HG03135 (cell line): ENCODE measurements at regions not wholly inside any gene's neighbourhood (a gene's known extent, or its start where the extent isn't known, plus 50 kb on each side); places are given as distances from the start of the nearest gene placed in this dataset.
"Not testable (repeated sequence)": the region's sequence is repeated elsewhere in the genome, so short reads cannot be mapped to it uniquely, and the experiment has no call there.

Experiments used
- ATAC-seq: cut with Tn5 transposase; IDR thresholded peaks from one replicate; pipeline ENCODE4 v1.9.1; 2021; ENCODE audit warnings: mild to moderate bottlenecking, moderate library complexity; ENCODE audit not compliant: unreplicated experiment

GRCh38 chrX:43188296-43188695 is 410.3 kb upstream of the PPP1R2C start:
- ATAC-seq: no peak

GRCh38 chrX:43211570-43211969 is 433.6 kb upstream of the PPP1R2C start:
- no peak for ATAC-seq

- ATAC-seq: no peak
These were observed 437.9 kb upstream of the MAOA start for GRCh38 chrX:43218198-43218597.

DNA sequence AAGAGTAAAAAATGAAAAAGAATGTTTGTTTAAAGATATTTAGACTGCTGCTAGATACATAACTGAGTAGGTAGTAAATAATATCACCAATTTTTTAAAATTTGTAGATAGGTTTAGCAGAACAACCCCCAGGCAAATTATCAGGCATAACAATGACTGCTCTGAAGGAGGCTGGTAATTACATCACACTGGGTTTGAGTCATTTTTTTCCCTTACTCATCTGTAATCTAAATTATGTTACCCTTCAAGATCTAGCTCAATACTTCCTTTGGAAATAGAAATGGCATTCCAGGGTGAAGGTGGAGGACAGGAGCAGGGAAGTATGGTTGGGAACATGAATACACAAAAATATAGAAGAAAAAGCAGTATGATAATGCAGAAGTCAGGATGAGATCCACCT is 431.6 kb upstream of the MAOA start:
- ATAC-seq: no peak

DNA sequence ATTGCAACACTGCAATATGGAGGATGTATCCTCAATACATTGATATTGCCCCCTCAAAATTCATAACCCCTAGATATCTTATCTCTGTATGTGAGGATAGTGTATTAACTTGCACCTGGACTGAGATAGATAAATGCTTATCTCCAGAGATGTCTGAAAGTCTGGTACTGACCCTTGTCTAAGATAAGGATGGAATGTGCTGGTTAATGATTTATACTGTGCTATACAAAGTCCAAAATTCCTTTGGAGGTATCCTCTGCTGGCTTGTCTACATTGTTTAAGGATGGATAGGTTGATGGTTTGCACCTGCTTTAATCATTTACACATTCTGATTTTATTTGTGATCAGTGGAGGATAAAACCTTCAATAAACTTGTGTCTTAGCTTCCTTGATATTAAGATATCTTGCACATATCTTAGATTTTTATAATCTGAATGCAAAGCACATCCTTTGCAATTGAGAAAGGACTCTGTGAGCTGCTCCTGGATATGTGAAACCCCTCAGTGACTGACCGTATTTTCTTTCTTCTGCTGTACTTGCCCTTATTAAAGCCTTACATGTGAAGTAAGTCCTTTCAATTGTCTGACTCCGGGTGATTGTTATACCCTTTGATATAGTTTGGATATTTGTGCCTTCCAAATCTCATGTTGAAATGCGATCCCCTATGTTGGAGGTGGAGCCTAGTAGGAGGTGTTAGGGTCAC is 430.3 kb upstream of the MAOA start:
- no peak for ATAC-seq

DNA sequence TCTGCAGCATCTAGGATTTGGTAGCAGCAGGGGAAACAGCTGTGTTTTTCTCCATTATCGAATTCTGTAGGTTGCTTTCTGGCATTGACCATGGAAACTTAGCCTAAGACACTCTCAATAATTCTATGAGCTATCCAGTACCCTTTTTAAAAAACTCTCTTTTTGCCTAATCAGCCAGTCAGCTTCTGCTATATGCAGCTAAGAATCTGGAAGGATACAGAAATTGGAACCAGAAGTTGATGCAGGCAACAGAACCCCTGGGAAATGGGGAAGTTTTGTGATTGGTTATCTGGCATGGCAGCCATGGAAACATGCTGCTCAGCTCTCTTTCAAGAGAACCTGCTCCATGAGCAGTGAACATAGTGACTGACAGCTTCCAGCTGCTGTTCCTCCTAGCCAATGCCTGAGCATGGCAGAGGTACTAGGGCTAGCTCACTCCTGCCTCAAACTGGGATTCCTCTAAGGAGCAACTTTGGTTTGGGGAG is 417.6 kb upstream of the MAOA start:
- no peak for ATAC-seq

- no peak for ATAC-seq
These were observed 416.7 kb upstream of the MAOA start for GRCh38 chrX:43239356-43239755.

GRCh38 chrX:43255596-43255995 is 400.5 kb upstream of the MAOA start:
- ATAC-seq: no peak

DNA sequence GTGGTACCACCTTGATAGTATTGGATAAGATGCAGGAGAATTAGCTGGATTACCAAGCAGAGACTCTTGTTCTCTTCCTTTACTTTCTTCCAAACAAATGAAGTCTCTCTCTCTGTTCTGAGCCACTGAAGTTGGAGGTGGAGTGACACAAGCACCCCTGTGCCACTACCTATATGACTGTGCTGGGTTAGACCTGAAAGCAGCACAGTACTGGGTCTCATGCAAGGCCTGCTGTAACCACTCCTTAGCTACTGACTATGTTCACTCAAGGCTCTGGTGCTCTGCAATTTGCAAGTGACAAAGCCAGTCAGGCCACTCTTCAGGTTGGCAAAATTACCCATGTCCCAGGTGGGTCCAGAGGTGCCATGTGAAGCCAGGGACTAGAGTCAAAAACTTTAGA is 389.6 kb upstream of the MAOA start:
- ATAC-seq: no peak

DNA sequence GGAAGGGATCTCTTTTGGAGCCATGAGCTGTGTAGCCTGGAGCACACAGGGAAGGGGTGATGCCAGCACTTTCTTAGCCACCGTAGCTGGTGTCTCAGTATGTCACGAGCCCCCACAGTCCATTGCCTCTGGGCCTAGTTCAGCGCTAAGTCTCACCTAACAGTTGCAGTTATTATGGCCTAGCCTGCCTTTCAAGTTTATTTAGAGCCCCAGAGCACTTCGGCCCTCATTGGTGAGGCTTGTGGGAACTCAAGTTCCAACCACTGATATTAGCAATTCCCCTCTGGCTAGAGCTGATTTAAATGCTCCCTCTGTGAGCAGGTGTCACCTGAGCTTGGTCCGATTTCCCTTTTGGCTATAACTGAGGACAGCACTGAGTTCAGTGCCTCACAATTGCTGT is 388.4 kb upstream of the MAOA start:
- ATAC-seq: no peak

- ATAC-seq: no peak
These were observed 386.9 kb upstream of the MAOA start for GRCh38 chrX:43269201-43269600.

DNA sequence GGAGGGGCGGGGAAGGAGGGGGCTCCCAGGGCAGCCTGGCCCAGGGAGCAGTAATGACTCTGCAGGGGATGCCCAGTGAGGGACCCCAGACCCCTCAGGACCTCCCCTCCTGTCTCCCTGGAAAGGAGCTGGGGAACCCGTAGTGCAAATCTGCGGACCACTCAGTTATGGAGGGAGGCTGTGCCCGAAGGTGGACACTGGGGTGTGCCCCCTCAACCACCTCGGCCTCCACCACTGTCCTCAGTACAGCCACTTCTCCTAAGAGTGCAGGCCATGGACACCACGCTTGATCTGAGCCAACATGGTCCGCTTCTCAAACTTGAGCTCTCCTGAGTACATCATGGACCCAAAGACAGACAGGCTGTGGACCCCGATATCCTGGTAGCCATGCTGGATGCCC is 378.2 kb upstream of the MAOA start:
- no peak for ATAC-seq

DNA sequence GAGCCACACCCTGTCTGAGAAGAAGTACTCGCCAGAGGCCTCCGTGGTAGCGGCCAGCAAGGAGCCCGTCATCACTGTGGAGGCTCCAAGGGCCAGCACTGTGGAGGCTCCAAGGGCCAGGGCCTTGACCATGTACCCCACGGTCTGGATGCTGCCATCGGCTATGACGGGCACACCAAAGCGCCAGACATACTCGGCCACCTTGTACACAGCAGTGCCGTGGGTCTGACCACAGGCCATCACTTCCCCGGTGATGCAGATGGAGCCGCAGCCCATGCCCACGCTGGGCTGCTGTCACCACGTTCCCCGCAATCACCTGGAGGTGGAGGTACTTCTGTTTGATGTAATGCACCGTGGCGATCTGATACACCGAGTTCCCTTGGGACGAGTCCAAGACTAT is 377.7 kb upstream of the MAOA start:
- no peak for ATAC-seq

DNA sequence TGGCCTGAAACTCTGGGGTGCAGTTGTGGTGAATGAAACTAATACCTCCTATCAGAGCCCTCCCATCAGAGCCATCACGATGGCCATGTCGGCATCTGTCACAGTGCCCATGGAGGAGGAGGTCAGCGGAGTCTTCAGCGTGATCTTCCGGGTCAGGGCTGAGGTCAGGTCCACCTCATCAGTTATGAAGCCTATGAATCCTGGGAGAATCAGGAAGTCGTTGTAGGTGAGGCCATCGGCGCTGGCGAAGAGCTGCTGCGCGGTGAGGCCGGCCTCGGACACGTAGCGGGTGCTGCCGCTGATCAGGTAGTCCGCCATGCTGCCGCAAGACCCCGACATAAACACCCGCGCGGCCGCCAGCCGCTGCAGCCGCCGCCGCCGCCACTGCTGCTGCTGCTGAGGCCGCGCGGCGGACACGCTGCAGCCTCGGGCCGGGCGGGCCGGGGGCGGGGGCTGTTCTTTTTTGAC is 376.7 kb upstream of the MAOA start:
- no peak for ATAC-seq

- no peak for ATAC-seq
These were observed 372.9 kb upstream of the MAOA start for GRCh38 chrX:43283187-43283586.

DNA sequence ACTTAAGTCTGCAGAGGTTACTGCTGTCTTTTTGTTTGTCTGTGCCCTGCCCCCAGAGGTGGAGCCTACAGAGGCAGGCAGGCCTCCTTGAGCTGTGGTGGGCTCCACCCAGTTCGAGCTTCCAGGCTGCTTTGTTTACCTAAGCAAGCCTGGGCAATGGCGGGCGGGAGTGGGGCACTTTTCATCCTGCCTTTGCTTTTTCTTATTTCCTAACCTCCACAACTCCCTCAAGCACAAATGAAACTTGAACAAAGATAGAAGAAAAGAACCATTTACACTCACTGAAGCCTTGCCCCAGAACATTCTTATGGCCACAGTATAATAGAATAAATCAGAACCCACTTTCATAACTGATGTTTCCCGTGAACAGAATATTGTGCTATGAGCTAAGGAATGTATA is 344.5 kb upstream of the MAOA start:
- ATAC-seq: not testable (repeated sequence)

GRCh38 chrX:43313035-43313434 is 343.1 kb upstream of the MAOA start:
- no peak for ATAC-seq

GRCh38 chrX:43314525-43314924 is 341.6 kb upstream of the MAOA start:
- ATAC-seq: no peak

- ATAC-seq: no peak
These were observed 340.5 kb upstream of the MAOA start for GRCh38 chrX:43315622-43316021.

DNA sequence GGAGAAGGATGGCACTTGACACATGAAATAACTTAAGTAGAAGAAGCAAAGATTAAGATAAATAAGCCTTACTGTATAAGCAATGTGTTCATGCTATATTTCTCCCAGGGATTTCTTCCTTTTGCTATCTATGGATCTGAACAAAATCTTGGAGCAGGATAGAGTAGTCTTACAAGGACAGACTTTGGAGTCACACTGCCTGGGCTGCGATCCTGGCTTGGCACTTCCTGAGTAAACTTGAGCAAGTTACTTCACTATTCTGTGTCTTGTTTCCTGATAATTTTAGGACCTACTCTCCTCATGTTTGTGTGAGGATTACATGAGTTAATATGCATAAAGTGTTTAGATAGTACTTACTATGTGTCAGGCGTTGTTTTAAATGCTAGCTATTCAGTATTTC is 340.0 kb upstream of the MAOA start:
- ATAC-seq: no peak

DNA sequence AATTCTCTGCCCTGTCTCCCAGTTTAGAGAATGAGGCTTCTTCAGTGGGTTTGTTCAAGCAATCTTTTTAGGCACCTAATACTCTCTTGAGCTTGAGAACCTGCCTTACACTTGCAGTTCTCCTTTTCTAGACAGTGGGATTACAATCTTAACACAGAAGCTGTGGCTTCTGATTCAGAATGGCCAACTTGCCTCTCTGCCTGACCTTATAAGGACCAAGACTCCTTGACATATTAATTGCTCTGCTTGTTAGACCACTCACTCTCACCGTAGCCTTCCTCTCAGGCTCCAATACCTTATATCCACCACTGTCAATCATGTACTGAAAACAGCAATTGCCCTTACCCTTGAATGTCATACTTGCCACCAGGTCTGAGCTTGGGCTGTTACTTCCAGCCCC is 338.7 kb upstream of the MAOA start:
- ATAC-seq: no peak

DNA sequence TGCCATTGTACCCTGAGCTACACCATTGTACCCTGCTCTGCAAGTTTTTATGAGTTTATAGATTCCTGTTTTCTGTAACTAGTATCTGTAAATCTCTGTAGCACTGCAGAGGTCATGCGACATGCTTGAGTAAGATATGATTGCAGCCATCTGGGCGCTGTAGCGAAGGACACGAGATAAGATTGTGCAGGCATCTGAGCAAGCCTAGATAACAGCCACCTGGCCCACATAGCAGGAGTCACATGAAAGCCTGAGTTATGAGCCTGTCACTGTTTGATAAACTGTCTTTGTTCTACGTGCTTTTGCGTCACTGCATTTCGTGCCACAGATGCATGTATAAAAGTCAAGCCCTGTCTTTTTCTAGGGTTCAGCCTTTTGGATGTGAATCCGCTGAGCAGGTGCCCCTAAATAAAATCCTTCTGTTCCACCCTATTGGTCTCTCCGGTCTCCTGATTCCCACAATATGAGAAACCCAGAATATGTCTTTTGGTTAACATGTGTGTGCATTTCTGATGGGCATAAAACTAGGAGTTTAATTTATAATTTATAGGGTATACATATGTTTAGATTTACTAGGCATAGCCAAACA is 327.6 kb upstream of the MAOA start:
- ATAC-seq: no peak

GRCh38 chrX:43333543-43333942 is 322.6 kb upstream of the MAOA start:
- no peak for ATAC-seq
